ENCODE measurements at regions not wholly inside any gene's neighbourhood (a gene's known extent, or its start where the extent isn't known, plus 50 kb on each side); places are given as distances from the start of the nearest gene placed in this dataset.

DNA sequence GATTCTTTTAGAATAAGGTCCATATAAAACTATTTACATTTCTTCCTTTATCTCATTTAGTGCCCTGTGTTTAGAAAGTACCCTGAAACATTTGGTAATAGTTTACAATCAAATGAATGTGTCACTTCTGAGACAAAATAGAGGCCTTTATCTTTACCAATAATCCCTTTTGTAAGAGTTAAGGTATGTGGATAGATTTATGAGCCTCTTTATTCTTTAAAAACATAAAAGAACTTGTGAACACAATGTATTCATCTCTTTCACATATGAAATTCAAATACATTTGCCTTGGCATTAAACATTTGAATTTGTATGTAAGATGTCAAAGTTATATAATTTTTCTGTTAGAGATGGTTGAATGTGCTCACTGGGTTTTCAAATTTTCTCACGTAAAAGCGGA, 180.5 kb upstream of the CWC22 start:
- TF ChIP-seq POLR2A (IDR thresholded peaks at IDR 0.05) (no peak), CTCF (IDR thresholded peaks at IDR 0.05 in 8 of 11, conservative IDR thresholded peaks at IDR 0.05 in 3 of 11) (no peak)

Data from spleen (tissue), 7 donors.